NCI-H1105 treated with DMSO at 0.1 percent for 48 hours (cell line): ENCODE measurements at regions not wholly inside any gene's neighbourhood (a gene's known extent, or its start where the extent isn't known, plus 50 kb on each side); places are given as distances from the start of the nearest gene placed in this dataset.

Source experiments
- DNase-seq: peaks from one replicate; lab custom pipeline; 2025; lab: John Stamatoyannopoulos, UW

DNA sequence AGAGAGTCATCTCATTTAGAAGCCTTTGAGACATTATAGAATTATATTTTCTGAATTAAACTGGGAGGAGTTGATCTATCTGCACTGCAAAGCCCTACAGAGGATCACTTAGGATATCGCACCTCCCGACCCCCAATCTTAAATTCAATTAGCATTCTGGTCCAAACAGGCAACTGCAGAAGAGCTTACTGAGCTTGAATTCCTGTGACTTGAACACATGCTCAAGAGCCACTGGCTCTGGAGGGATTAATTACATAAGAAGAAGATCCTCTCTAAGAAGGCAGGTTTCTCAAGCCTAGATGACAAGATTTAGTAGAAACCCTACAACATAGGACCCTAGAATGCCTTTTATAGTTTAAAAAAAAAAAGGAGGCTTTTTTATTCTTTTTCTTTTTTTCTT is 548.9 kb downstream of the ARAP2 start:
- no peak for DNase-seq

GRCh38 chr4:35697210-35697736 is 547.0 kb downstream of the ARAP2 start:
- no peak for DNase-seq

- DNase-seq: no peak
Observed at GRCh38 chr4:35700663-35701062, 543.7 kb downstream of the ARAP2 start.

DNA sequence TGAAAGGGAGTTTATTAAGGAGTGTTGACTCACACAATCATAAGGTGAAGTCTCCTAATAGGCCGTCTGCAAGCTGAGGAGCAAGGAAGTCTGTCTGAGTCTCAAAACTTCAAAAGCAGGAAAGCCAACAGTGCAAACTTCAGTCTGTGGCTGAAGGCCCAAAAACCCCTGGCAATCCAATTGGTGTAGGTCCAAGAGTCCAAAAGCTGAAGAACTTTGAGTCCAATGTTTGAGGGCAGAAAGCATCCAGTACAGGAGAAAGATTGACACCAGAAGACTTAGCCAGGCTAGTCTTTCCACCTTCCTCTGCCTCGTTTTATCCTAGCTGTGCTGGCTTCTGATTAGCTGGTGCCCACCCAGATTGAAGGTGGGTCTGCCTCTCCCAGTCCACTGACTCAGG is 535.2 kb downstream of the ARAP2 start:
- DNase-seq: no peak

DNA sequence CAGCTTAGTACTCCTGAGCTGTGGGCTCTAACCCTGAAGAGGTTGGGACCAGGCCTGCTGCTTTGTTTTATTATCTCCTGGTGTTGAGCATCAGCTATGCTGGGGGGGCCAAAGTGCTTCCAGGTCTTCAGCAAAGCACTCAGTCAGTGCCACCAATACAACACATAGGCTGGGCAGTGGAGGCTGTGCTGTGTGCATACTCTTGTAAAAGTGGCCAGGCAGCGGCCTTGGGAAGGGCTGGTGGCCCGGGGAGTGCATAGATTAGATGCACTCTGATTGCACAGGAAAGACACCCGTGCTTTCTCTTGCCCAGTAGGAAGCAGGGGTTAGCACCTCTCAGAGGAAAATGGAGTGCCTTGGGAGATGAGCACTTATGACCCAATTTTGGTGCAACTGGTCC is 534.0 kb downstream of the ARAP2 start:
- DNase-seq: no peak

DNA sequence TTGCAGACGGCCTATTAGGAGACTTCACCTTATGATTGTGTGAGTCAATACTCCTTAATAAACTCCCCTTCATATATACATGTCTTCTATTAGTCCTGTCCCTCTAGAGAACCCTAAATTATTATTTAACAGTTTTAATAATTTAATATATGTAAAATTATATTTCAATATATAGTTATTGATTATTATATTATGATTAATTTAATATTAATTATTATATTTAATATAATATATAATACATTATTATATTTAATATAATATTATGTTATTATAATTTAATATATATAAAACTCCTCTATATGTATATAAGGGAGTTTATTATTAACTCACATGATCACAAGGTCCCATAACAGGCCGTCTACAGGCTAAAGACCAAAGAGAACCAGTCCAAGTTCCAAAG is 533.2 kb downstream of the ARAP2 start:
- no peak for DNase-seq

DNA sequence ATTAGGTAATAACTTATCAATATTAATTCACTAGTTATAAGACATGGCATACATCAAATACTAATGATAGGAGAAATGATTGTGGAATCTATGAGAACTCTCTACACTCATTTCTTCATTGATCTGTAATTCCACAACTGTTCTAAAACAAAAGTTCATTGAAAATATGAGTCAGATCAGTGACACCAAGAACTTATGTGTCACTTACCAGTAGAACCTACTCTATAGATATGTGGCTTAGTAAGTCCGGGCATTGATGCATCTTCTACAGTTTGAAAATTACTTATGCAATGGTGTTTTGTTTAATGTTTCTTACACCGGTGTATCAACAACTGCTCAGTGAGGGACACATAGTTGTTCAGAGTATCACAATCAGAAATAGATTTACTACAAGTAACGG is 520.3 kb downstream of the ARAP2 start:
- DNase-seq: no peak

- DNase-seq: no peak
Observed at GRCh38 chr4:35725131-35725530, 519.2 kb downstream of the ARAP2 start.

- DNase-seq: no peak
Observed at GRCh38 chr4:35730414-35730813, 513.9 kb downstream of the ARAP2 start.

DNA sequence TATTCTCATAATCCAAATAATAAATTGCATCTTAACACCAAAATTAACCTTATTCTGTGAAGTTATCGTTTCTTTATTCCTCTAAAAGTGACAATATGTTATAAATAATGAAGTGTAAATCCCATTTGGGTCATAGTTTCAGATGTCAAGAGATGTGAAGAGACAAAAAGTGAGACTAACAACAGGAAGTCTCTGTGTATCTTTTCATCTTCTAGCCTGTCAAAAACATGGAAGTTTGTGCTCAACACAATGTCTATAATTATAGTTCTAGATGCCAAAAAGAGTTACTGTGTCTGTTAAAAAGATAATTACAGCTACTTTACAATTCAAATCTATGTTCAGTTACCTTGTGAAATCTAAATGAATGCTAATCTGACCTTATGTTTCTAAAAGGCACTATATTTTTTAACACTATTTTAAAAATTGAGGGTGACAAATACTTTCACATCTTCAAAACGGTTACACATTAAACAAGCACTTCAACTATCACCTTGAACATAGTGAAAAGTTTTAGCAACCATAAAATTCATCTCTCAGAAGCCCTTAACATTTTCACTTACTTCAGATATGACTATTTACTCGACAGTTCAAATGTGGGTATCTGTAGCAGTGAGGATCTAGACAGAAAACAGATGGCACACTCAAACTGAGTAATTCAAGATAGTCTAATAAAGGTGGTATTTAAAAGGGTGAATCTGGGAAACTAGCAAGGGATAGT is 509.8 kb downstream of the ARAP2 start:
- no peak for DNase-seq

- no peak for DNase-seq
Observed at GRCh38 chr4:35739308-35739707, 505.0 kb downstream of the ARAP2 start.

DNA sequence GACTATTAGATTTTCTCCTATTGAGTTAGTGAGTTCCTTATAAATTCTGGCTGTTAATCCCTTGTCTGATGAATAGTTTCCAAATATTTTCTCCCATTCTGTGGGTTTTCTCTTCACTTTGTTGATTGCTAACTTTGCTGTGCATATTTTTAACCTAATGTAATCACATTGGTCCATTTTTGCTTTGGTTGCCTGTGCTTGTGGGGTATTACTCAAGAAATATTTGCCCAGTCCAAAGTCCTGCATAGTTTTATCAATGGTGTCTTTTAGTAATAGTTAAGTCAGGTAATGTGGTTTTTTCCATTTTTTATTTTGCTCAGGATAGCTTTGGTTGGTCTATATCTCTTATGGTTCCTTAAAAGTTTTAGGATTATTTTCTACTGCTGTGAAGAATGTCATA is 490.3 kb downstream of the ARAP2 start:
- no peak for DNase-seq

DNA sequence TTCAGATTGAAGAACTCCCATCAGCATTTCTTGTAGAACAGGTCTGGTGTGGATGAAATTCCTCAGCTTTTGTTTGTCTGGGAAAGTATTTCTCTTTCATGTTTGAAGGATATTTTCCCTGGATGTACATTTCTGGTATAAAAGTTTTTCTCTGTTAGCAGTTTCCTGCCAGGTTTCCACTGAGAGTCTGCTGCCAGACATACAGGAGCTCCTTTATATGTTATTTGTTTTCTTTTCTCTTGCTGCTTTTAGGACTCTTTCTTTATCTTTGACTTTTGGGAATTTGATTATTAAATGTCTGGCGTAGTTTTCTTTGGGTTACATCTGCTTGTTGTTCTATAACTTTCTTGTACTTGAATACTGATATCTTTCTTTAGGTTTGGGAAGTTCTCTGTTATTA is 486.5 kb downstream of the ARAP2 start:
- DNase-seq: no peak

DNA sequence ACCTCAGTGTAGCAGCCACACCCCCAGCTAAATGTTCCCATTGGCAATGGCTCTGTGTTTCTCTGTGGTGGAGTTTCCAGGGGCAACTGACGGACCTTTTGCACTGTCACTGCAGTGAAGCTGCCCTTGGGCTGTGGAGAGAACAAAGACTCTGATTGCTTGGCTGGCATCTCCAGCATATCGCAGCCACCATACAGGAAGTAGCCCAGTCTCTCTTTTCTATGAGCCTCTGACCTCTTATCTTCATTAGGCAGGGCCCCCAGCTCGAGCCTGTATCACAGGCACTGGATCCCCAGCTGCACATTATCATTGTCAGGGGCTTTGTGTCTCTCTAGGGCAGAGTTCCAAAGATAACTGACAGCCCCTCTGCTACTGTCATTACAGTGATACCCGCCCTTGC is 483.5 kb downstream of the ARAP2 start:
- DNase-seq: no peak

- no peak for DNase-seq
Observed at GRCh38 chr4:35771571-35771970, 472.7 kb downstream of the ARAP2 start.

- no peak for DNase-seq
Observed at GRCh38 chr4:35772291-35772690, 472.0 kb downstream of the ARAP2 start.

- no peak for DNase-seq
Observed at GRCh38 chr4:35789899-35790574, 454.3 kb downstream of the ARAP2 start.

DNA sequence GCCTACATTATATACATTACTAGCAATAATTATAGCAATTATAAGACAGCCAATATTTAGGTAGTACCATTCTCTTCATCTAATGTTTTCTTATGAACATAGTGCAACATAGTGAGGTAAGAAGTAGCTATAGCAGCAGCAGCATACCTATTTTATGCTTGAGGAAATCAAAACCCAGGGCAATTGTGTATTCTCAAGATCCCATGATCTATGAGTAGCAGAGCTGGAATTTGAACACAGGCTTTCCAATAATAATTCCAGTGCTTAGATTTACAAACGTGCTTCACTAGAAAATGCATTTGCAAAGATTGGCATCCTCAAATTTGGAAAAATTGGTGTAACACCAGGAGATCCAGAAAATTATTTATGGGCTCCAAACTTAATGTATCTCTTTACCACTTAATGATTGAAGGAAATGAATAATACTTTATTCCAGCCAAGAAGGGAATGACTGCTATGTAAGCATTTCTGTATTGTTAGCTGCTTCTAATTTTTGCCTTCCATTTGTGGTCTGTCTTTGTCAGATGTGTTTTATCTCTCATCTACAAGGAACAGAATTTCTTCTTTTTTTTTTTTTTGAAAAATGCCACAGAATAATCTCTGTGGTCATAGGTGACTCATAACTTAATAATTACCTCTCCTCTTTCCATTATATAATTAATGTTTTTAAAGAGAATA is 451.1 kb downstream of the ARAP2 start:
- DNase-seq: no peak

- no peak for DNase-seq
Observed at GRCh38 chr4:35793766-35794165, 450.5 kb downstream of the ARAP2 start.

DNA sequence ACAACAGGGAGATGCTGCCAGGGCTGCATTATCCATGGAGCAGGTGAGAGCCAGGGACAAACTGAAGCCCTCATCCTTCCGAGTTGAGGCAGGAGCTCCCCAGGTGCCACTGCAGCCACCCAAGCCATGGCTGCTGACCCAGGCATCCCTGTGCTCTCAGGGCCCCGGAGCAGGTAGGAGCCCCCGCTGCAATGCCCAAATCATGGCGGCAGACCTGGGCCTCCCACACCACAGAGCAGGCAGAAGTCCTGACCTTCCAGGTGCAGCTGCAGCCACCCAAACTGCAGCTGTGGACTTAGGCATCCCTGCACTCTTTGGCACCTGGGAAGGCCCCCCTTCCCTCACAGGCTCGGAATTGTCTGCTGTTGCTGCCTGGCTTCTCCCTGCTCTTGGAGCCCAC is 443.6 kb downstream of the ARAP2 start:
- DNase-seq: no peak

DNA sequence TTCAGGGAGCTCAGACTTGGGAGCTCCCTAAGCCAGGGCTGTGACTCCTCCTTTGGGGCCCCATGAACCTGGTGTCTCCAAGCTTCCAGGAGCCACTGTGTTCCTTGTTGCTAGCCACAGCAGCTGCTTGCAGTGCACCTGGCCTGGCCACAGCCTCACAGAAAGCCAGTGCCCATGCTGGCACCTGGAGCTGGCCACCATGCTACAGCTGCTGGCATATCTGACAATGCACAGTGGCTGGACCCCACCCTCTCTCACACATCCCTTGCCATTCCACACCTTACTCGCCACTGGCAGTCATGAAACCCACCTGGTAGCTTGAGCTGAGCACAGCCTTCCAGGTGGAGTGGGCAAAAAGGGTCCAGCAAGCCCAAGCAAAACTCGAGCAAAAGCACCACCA is 441.7 kb downstream of the ARAP2 start:
- DNase-seq: no peak

GRCh38 chr4:35818520-35818919 is 425.8 kb downstream of the ARAP2 start:
- no peak for DNase-seq

GRCh38 chr4:35820003-35820402 is 424.3 kb downstream of the ARAP2 start:
- DNase-seq: no peak
